H4 (cell line): ENCODE measurements at regions not wholly inside any gene's neighbourhood (a gene's known extent, or its start where the extent isn't known, plus 50 kb on each side); places are given as distances from the start of the nearest gene placed in this dataset.

Experiments
- DNase-seq: peaks from one replicate; pipeline ENCODE4 v3.0.0-alpha.2; 2015; ENCODE audit warnings: low spot score

- no peak for DNase-seq
These were observed 282.0 kb downstream of the RPRM start for GRCh38 chr2:153196378-153197058.

- no peak for DNase-seq
These were observed 283.2 kb downstream of the RPRM start for GRCh38 chr2:153195342-153195741.

GRCh38 chr2:153189091-153189888 lies 289.3 kb downstream of the RPRM start:
- no peak for DNase-seq

- DNase-seq, result no peak
These were observed 298.8 kb downstream of the RPRM start for GRCh38 chr2:153179808-153180207.

- no peak for DNase-seq
These were observed 309.0 kb downstream of the RPRM start for GRCh38 chr2:153169609-153170008.

- DNase-seq, result no peak
These were observed 313.5 kb downstream of the RPRM start for GRCh38 chr2:153165021-153165420.

- peak; percentile 45 for DNase-seq
These were observed 315.5 kb downstream of the RPRM start for GRCh38 chr2:153163055-153163454.

- no peak for DNase-seq
These were observed 321.8 kb downstream of the RPRM start for GRCh38 chr2:153156743-153157142.

GRCh38 chr2:153152036-153152435 lies 326.5 kb downstream of the RPRM start:
- DNase-seq, result no peak

GRCh38 chr2:153145470-153145978 lies 333.0 kb downstream of the RPRM start:
- no peak for DNase-seq

GRCh38 chr2:153143540-153143939 lies 335.0 kb downstream of the RPRM start:
- DNase-seq, result no peak

GRCh38 chr2:153140498-153140897 lies 338.1 kb downstream of the RPRM start:
- no peak for DNase-seq

- DNase-seq, result no peak
These were observed 339.7 kb downstream of the RPRM start for GRCh38 chr2:153138651-153139375.

GRCh38 chr2:153136216-153136615 lies 342.3 kb downstream of the RPRM start:
- DNase-seq, result no peak

GRCh38 chr2:153134725-153135124 lies 343.8 kb downstream of the RPRM start:
- no peak for DNase-seq

GRCh38 chr2:153133716-153134115 lies 344.8 kb downstream of the RPRM start:
- DNase-seq, result no peak

GRCh38 chr2:153132418-153132817 lies 346.1 kb downstream of the RPRM start:
- no peak for DNase-seq

GRCh38 chr2:153115141-153115540 lies 363.4 kb downstream of the RPRM start:
- DNase-seq, result no peak

- DNase-seq, result no peak
These were observed 368.1 kb downstream of the RPRM start for GRCh38 chr2:153110486-153110885.

GRCh38 chr2:153109793-153110192 lies 368.8 kb downstream of the RPRM start:
- no peak for DNase-seq

- no peak for DNase-seq
These were observed 371.6 kb downstream of the RPRM start for GRCh38 chr2:153106802-153107477.
